MM.1S (cell line): ENCODE measurements at regions not wholly inside any gene's neighbourhood (a gene's known extent, or its start where the extent isn't known, plus 50 kb on each side); places are given as distances from the start of the nearest gene placed in this dataset.

Source experiments
- CTCF ChIP-seq: fragments of 300-600 bp; sonication (generic); IDR thresholded peaks from 2 replicates; pipeline ENCODE4 v1.5.1; 2016; ENCODE audit warnings: antibody characterized with exemption, low read length, mixed read lengths
- EZH2phosphoT487 ChIP-seq: fragments of 300-600 bp; sonication (generic); IDR thresholded peaks from 2 replicates; pipeline ENCODE4 v1.6.1; 2018; ENCODE audit warnings: antibody characterized with exemption, low read length

GRCh38 chr15:92523176-92523575 lies 129.5 kb downstream of the ST8SIA2 start:
- TF ChIP-seq CTCF (no peak), EZH2phosphoT487 (no peak)
